Activated B cell treated with CpG ODN at 0.5 μM for 24 hours (primary cell): ENCODE measurements at regions not wholly inside any gene's neighbourhood (a gene's known extent, or its start where the extent isn't known, plus 50 kb on each side); places are given as distances from the start of the nearest gene placed in this dataset.

Source experiments
- ATAC-seq: fragments of 200-7000 bp; cut with Tn5 transposase; one replicate; pipeline ENCODE4 v1.10.0; 2021; ENCODE audit warnings: low read depth, mild to moderate bottlenecking, moderate library complexity
- CTCF ChIA-PET: fragments of 350-600 bp; sonication (Branson Sonifier 250); formaldehyde crosslinking; loops from one replicate; lab custom pipeline; 2021; ENCODE audit warnings: antibody characterized with exemption; lab: Charles Lee
- POLR2A ChIA-PET: fragments of 350-600 bp; sonication (Branson Sonifier 250); formaldehyde crosslinking; loops from one replicate; lab custom pipeline; 2021; ENCODE audit warnings: antibody characterized with exemption; lab: Charles Lee
- DNase-seq: peaks from one replicate; pipeline ENCODE4 v3.0.0; 2022
- H3K27ac Mint-ChIP-seq: one replicate; pipeline ENCODE4 v1.8.0; 2020; ENCODE audit warnings: mixed read lengths
- H3K27me3 Mint-ChIP-seq: one replicate; pipeline ENCODE4 v1.8.0; 2021; ENCODE audit warnings: mixed read lengths
- H3K36me3 Mint-ChIP-seq: one replicate; pipeline ENCODE4 v1.8.0; 2021; ENCODE audit warnings: low read depth, mixed read lengths
- H3K4me1 Mint-ChIP-seq: one replicate; pipeline ENCODE4 v1.8.0; 2021; ENCODE audit warnings: mixed read lengths
- H3K4me3 Mint-ChIP-seq: one replicate; pipeline ENCODE4 v1.8.0; 2020; ENCODE audit warnings: mild to moderate bottlenecking, mixed read lengths
- H3K9me3 Mint-ChIP-seq: one replicate; pipeline ENCODE4 v1.8.0; 2020; ENCODE audit warnings: mixed read lengths
- CTCF ChIP-seq: fragments of 200-600 bp; IDR thresholded peaks from one replicate; pipeline ENCODE4 v1.8.0; 2022; ENCODE audit warnings: antibody characterized with exemption, mild to moderate bottlenecking
- intact Hi-C: fragments of 100-400 bp; cut with micrococcal nuclease; formaldehyde crosslinking; loops from one replicate; pipeline ENCODE4 v1.15.1; 2024

GRCh38 chr18:34458410-34458977 lies 233.8 kb upstream of the NOL4 start:
- Mint-ChIP-seq H3K27me3 (no peaks in the 10 kb centered on the region), H3K4me1 (no peaks in the 10 kb centered on the region), H3K9me3 (peaks cover 10% of the 10 kb centered on the region), H3K4me3 (no peak overlapping the region), H3K27ac (no peak overlapping the region), H3K36me3 (no peaks in the 10 kb centered on the region)
- DNase-seq (no peak), ATAC-seq (no peak)
- TF ChIP-seq CTCF = no peak
- POLR2A ChIA-PET = no interaction called here
- CTCF ChIA-PET = no interaction called here
- intact Hi-C loops = no loop called here

- ATAC-seq = no peak
- intact Hi-C loops = no loop called here
- H3K4me1 Mint-ChIP-seq = no peaks in the 10 kb centered on the region
- peaks cover 19% of the 10 kb centered on the region for H3K9me3 Mint-ChIP-seq
- no peaks in the 10 kb centered on the region for H3K36me3 Mint-ChIP-seq
- H3K27me3 Mint-ChIP-seq = no peaks in the 10 kb centered on the region
- POLR2A ChIA-PET = no interaction called here
- H3K27ac Mint-ChIP-seq = no peak overlapping the region
- no peak for TF ChIP-seq CTCF
- H3K4me3 Mint-ChIP-seq = no peak overlapping the region
- CTCF ChIA-PET = no interaction called here
- no peak for DNase-seq
Measured at GRCh38 chr18:34461266-34461665, 236.6 kb upstream of the NOL4 start.

GRCh38 chr18:34467058-34467457 lies 242.3 kb upstream of the NOL4 start:
- POLR2A ChIA-PET = no interaction called here
- intact Hi-C loops = no loop called here
- Mint-ChIP-seq H3K9me3 (peaks cover 15% of the 10 kb centered on the region), H3K27ac (no peak overlapping the region), H3K4me1 (no peaks in the 10 kb centered on the region), H3K4me3 (no peak overlapping the region), H3K27me3 (no peaks in the 10 kb centered on the region), H3K36me3 (no peaks in the 10 kb centered on the region)
- no peak for TF ChIP-seq CTCF
- ATAC-seq (no peak), DNase-seq (no peak)
- CTCF ChIA-PET = no interaction called here

GRCh38 chr18:34480162-34480700 lies 229.9 kb upstream of the DTNA start:
- DNase-seq (no peak), ATAC-seq (no peak)
- Mint-ChIP-seq H3K27ac (no peak overlapping the region), H3K4me1 (no peaks in the 10 kb centered on the region), H3K36me3 (no peaks in the 10 kb centered on the region), H3K4me3 (no peak overlapping the region), H3K27me3 (no peaks in the 10 kb centered on the region), H3K9me3 (peaks cover 4% of the 10 kb centered on the region)
- CTCF ChIA-PET = no interaction called here
- POLR2A ChIA-PET = no interaction called here
- no peak for TF ChIP-seq CTCF
- intact Hi-C loops = no loop called here

GRCh38 chr18:34482204-34482603 lies 227.9 kb upstream of the DTNA start:
- ATAC-seq = no peak
- Mint-ChIP-seq H3K36me3 (no peaks in the 10 kb centered on the region), H3K4me1 (no peaks in the 10 kb centered on the region), H3K27ac (no peak overlapping the region), H3K9me3 (peaks cover 4% of the 10 kb centered on the region), H3K27me3 (no peaks in the 10 kb centered on the region), H3K4me3 (no peak overlapping the region)
- ChIA-PET POLR2A (no interaction called here), CTCF (no interaction called here)
- TF ChIP-seq CTCF = no peak
- intact Hi-C loops = no loop called here
- DNase-seq = no peak
